Thyroid gland (tissue), 4 donors: ENCODE measurements at regions not wholly inside any gene's neighbourhood (a gene's known extent, or its start where the extent isn't known, plus 50 kb on each side); places are given as distances from the start of the nearest gene placed in this dataset.

Experiments
- DNase-seq, 2 donors: peaks; one replicate each; pipeline ENCODE4 v3.0.0-alpha.2; 2019
- H3K27ac ChIP-seq, 3 donors: fragments of 200-600 bp; sonication (generic); 1 replicate in 2 of 3; 2 replicates in 1 of 3; pipeline ENCODE4 v1.5.1; 2016 to 2019; ENCODE audit warnings: mild to moderate bottlenecking in 1 of 3, moderate library complexity in 1 of 3
- H3K27me3 ChIP-seq: fragments of 200-600 bp; sonication (generic); one replicate; pipeline ENCODE4 v1.5.1; 2019
- H3K36me3 ChIP-seq, 2 donors: fragments of 200-600 bp; sonication (generic); one replicate each; pipeline ENCODE4 v1.5.1; 2016 to 2019
- H3K4me1 ChIP-seq, 2 donors: fragments of 200-600 bp; sonication (generic); one replicate each; pipeline ENCODE4 v1.5.1; 2017 to 2019
- H3K4me3 ChIP-seq, 3 donors: fragments of 200-600 bp; sonication (generic); replicated peaks in 1 of 3; 1 replicate in 2 of 3; 2 replicates in 1 of 3; pipeline ENCODE4 v1.5.1; 2016; ENCODE audit warnings: mild to moderate bottlenecking in 1 of 3
- H3K9me3 ChIP-seq: fragments of 200-600 bp; sonication (generic); one replicate; pipeline ENCODE4 v1.5.1; 2017
- CTCF ChIP-seq, 6 experiments: fragments of 200-600 bp in 3 of 6; fragments of 450-650 bp in 3 of 6; sonication (generic) in 3 of 6; IDR thresholded peaks; one replicate each; pipeline ENCODE4 v1.5.1; 2016 to 2019; ENCODE audit warnings: antibody characterized with exemption in 6 of 6, mild to moderate bottlenecking in 2 of 6, inconsistent platforms in 1 of 6, moderate library complexity in 1 of 6
- POLR2A ChIP-seq, 2 donors: fragments of 450-650 bp; IDR thresholded peaks; one replicate each; pipeline ENCODE4 v1.6.1; 2017; ENCODE audit warnings: antibody characterized with exemption in 2 of 2, mild to moderate bottlenecking in 2 of 2, moderate library complexity in 1 of 2
- WGBS, 2 donors: methylation state at CpG; one replicate each; pipeline ENCODE4 v1.1.5; 2017; 5-methylcytosine and 5-hydroxymethylcytosine counted together
- intact Hi-C: fragments of 100-400 bp; cut with DNase I; formaldehyde crosslinking; loops from one replicate; pipeline ENCODE4 v1.15.1; 2023

GRCh38 chr6:114564302-114564933 lies 221.6 kb upstream of the HS3ST5 start:
- no peaks in the 10 kb centered on the region for H3K9me3 ChIP-seq
- H3K27me3 ChIP-seq: no peaks in the 10 kb centered on the region
- TF ChIP-seq POLR2A (IDR thresholded peaks at IDR 0.05): no peak
- TF ChIP-seq CTCF (IDR thresholded peaks at IDR 0.05): no peak
- no peaks in the 10 kb centered on the region for H3K4me1 ChIP-seq
- WGBS, 2 donors: 82 to 89% methylated on average over 9 of the region's 9 CpGs
- no peaks in the 10 kb centered on the region for H3K36me3 ChIP-seq
- no peak for DNase-seq
- intact Hi-C loops: no loop called here
- H3K4me3 ChIP-seq: no peak overlapping the region
- no peak overlapping the region for H3K27ac ChIP-seq

GRCh38 chr6:114559419-114559818 lies 216.6 kb upstream of the HS3ST5 start:
- Histone ChIP-seq H3K9me3 (no peaks in the 10 kb centered on the region), H3K36me3 (no peaks in the 10 kb centered on the region), H3K4me1 (no peaks in the 10 kb centered on the region), H3K4me3 (no peak overlapping the region), H3K27ac (no peak overlapping the region), H3K27me3 (no peaks in the 10 kb centered on the region)
- 69 to 76% methylated on average over 1 of the region's 1 CpG for WGBS, 2 donors
- intact Hi-C loops: no loop called here
- DNase-seq: no peak
- no peak for TF ChIP-seq CTCF (IDR thresholded peaks at IDR 0.05)

- no peak overlapping the region for H3K4me3 ChIP-seq
- no peaks in the 10 kb centered on the region for H3K36me3 ChIP-seq
- H3K9me3 ChIP-seq: no peaks in the 10 kb centered on the region
- no peak for TF ChIP-seq CTCF (IDR thresholded peaks at IDR 0.05)
- no peak for TF ChIP-seq POLR2A (IDR thresholded peaks at IDR 0.05)
- no peak for DNase-seq
- no peak overlapping the region for H3K27ac ChIP-seq
- H3K27me3 ChIP-seq: no peaks in the 10 kb centered on the region
- intact Hi-C loops: no loop called here
- H3K4me1 ChIP-seq: no peaks in the 10 kb centered on the region
Measured at GRCh38 chr6:114558153-114558552, 215.3 kb upstream of the HS3ST5 start.

GRCh38 chr6:114556846-114557488 lies 214.1 kb upstream of the HS3ST5 start:
- no peaks in the 10 kb centered on the region for H3K4me1 ChIP-seq
- DNase-seq: no peak
- H3K27me3 ChIP-seq: no peaks in the 10 kb centered on the region
- WGBS, 2 donors: 65 to 73% methylated on average over 3 of the region's 3 CpGs
- no peak overlapping the region for H3K4me3 ChIP-seq
- H3K36me3 ChIP-seq: no peaks in the 10 kb centered on the region
- H3K9me3 ChIP-seq: no peaks in the 10 kb centered on the region
- intact Hi-C loops: no loop called here
- H3K27ac ChIP-seq: no peak overlapping the region
- TF ChIP-seq POLR2A (IDR thresholded peaks at IDR 0.05) (no peak), CTCF (IDR thresholded peaks at IDR 0.05) (no peak)

- DNase-seq: no peak
- Histone ChIP-seq H3K27ac (no peak overlapping the region), H3K4me3 (no peak overlapping the region), H3K36me3 (no peaks in the 10 kb centered on the region), H3K4me1 (no peaks in the 10 kb centered on the region), H3K9me3 (no peaks in the 10 kb centered on the region), H3K27me3 (no peaks in the 10 kb centered on the region)
- intact Hi-C loops: no loop called here
- 92 to 96% methylated on average over 2 of the region's 2 CpGs for WGBS, 2 donors
- TF ChIP-seq CTCF (IDR thresholded peaks at IDR 0.05) (no peak), POLR2A (IDR thresholded peaks at IDR 0.05) (no peak)
Measured at GRCh38 chr6:114550316-114550715, 207.5 kb upstream of the HS3ST5 start.
